OCI-LY7 (cell line): ENCODE measurements at regions not wholly inside any gene's neighbourhood (a gene's known extent, or its start where the extent isn't known, plus 50 kb on each side); places are given as distances from the start of the nearest gene placed in this dataset.

Source experiments
- CTCF ChIP-seq: fragments of 200-600 bp; sonication (generic); conservative IDR thresholded peaks from 2 replicates; pipeline ENCODE4 v1.5.1; 2014; ENCODE audit warnings: mild to moderate bottlenecking, antibody characterized with exemption, low read length, moderate library complexity, mixed read lengths
- EZH2phosphoT487 ChIP-seq: fragments of 200-600 bp; sonication (generic); IDR thresholded peaks from 2 replicates; pipeline ENCODE4 v1.6.1; 2018; ENCODE audit warnings: low read depth, borderline replicate concordance, mild to moderate bottlenecking, mixed run types, antibody characterized with exemption, low read length, moderate library complexity, mixed read lengths

- TF ChIP-seq CTCF (no peak), EZH2phosphoT487 (no peak)
Measured at GRCh38 chr1:30267856-30268255, 455.5 kb downstream of the MATN1 start.
